GM18951 (cell line): ENCODE measurements at regions not wholly inside any gene's neighbourhood (a gene's known extent, or its start where the extent isn't known, plus 50 kb on each side); places are given as distances from the start of the nearest gene placed in this dataset.

Source experiments
- POLR2A ChIP-seq: IDR thresholded peaks from 4 replicates; pipeline ENCODE4 v1.6.1; 2011; ENCODE audit warnings: mild to moderate bottlenecking; ENCODE audit not compliant: insufficient read length, insufficient read depth; ENCODE audit errors: extremely low read depth
- in situ Hi-C: fragments of 300-500 bp; cut with MboI; formaldehyde crosslinking; loops from one replicate; pipeline ENCODE4 v1.12.0; 2022; ENCODE audit warnings: low sequenced_read_pairs, mixed read lengths, inconsistent platforms; ENCODE audit not compliant: unreplicated experiment

DNA sequence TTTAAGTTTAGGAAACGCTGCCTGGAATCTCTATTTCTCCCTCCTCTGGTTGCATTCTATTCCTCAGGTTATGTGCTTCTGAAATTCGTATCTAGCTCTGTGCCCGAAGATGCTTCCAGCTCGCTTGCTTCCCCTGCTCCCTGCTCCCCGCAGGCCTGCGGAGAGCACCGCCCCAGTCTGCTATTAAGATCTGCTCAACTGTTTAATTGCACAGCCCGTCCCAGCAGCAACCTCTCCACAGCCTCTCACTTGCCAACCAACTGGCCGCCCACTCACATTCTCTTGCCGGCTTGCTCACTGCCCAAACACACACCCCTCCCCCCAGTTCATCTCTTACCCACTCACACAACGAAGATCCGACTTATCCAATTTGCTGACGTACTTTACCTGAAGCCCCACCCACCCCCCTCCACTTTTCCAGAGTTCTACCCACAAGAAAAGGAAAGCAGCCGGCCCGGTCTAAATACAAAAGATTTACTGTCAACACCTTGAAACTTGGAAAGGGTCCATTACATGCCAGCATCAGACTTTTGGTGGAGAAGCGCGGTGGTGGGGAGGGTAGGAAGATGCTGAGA is 167.3 kb upstream of the KLF14 start:
- in situ Hi-C loops, result no loop called here
- no peak for TF ChIP-seq POLR2A

DNA sequence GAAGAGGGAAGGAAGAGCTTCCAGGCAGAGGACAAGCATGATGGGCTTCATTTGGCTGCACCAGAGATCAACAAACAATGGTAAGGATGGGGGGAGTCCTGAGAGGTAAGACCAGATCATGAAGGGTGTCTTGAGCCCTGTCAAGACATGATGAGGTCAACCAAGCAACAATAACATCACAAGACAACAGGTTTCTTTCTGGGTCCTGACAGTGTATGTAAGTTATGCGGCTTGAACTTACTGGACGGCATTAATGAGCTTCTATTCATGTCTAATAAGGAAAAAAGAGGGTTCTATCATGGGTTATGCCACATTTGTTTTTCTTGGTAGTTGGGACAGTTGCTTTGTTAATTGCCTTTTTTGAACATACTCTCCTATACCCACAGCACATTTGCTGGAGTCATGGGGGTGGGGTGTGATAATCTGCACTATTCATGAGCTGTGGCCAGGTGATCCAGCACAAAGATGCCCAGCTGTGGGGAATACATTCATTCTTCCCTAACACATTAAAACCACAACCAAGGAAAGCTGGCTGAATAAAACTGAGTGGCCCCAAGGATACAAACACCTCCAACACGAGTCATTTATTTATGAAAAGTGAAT is 168.8 kb upstream of the KLF14 start:
- in situ Hi-C loops, result no loop called here
- TF ChIP-seq POLR2A, result no peak

- TF ChIP-seq POLR2A, result no peak
- in situ Hi-C loops, result no loop called here
Measured at GRCh38 chr7:130903358-130903974, 169.5 kb upstream of the KLF14 start.

GRCh38 chr7:130904031-130904757 is 170.2 kb upstream of the KLF14 start:
- in situ Hi-C loops, result no loop called here
- no peak for TF ChIP-seq POLR2A

DNA sequence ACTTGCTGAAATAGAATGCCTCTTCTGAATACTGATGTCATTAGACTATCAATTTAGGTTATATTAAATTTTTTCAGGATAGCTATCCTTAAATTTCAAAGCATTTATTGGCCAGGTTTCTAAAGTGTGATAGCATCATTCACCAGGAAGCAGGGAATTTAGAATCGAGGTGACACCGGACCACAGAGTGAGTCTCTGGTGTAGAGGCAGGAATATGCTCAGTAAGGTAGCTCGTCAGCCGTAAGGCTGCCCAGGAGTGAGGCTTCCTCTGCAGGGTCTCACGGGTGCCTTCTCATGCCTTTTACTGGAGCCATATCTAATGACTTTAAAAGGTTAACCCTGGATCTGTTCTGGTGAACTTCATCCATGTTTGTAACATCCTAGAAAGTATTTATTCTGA is 170.8 kb upstream of the KLF14 start:
- TF ChIP-seq POLR2A, result no peak
- in situ Hi-C loops, result no loop called here

- no peak for TF ChIP-seq POLR2A
- in situ Hi-C loops, result no loop called here
Measured at GRCh38 chr7:130906575-130906974, 172.6 kb upstream of the KLF14 start.

GRCh38 chr7:130907439-130907838 is 173.4 kb upstream of the KLF14 start:
- TF ChIP-seq POLR2A, result no peak
- in situ Hi-C loops, result no loop called here

GRCh38 chr7:130908345-130909160 is 174.5 kb upstream of the KLF14 start:
- in situ Hi-C loops, result no loop called here
- no peak for TF ChIP-seq POLR2A

DNA sequence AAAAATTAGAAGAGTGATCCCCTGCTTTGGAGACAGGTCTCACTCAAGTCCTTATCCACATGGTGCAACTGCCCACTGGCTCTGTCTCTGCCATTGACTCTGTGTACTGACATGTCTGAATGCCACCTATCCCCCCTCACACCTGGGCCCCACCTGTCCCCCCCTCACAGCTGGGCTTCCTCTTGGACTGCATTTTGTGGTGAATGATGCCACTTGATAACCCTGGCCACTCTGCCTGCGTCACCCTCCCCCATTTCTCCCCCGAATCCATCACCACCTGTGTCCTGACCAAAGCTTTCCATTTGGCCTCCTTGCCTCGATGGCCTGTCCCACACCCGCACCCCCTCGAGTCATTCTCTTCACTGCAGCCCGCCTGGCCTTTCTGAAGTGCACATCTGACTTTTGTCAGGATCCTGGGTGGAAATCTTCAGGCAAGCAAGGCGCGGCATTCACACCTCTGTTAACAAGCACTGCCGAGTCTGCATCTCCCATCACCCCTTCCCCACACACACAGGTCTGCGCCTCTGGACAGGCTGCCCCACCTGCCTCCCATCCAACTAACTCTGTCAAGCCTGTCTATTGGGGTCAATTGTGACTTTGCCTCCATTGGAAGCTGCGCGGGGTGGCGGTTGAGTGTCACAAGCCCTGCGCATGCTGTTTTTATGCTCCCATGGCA is 175.3 kb upstream of the KLF14 start:
- TF ChIP-seq POLR2A, result peak; percentile 19
- in situ Hi-C loops, result no loop called here

GRCh38 chr7:130909881-130910672 is 176.1 kb upstream of the KLF14 start:
- in situ Hi-C loops, result no loop called here
- TF ChIP-seq POLR2A, result no peak

DNA sequence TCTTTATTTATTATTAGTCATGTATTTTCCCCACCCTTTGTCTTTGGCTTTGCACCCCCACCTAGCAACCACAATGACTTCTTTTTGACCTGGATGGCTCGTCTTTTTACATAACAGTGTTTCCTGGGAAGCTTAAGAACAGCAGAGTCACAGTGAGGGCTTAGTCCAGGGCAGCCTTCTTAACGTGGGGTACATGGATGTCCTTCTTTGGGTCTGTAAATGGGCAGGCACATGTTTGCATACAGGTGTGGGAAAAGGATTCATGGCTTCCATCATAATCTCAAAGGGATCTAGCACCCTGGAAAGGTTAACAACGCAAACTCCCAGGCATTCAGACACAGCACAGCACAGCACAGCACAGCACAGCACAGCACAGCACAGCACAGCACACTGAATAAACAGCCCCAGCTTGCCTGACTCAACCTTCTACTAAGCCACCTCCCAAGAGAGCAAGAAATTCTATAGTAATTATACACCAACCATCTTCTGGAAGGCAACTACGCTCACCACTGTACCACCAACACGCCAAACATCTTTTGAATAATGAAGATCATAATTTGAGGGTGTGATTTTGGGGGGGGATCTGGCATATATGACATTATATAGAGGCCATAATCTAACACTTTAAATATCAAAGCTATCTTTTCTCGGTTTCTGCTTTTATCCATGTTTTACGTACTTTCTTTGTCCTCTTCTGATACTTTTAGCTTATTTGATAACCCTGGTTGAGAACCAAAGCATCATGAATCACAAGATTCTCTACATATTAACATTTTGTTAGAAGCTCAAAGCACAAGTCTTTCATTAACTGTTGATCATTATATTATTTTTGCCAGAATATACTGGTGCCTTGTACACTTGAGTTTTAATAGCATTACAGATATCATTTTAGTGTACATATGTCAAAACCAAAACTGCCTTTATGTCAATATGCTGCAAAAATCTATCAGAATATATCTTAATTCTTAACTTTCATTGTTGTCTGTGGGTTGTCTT is 177.2 kb upstream of the KLF14 start:
- TF ChIP-seq POLR2A, result peak; percentile 18
- in situ Hi-C loops, result no loop called here
